H1 (cell line): ENCODE measurements at regions not wholly inside any gene's neighbourhood (a gene's known extent, or its start where the extent isn't known, plus 50 kb on each side); places are given as distances from the start of the nearest gene placed in this dataset.

Experiments used
- KDM4A ChIP-seq: IDR thresholded peaks from one replicate; pipeline ENCODE4 v1.7.1; 2012; ENCODE audit warnings: low read depth, mild to moderate bottlenecking, moderate library complexity, low read length, inconsistent platforms; ENCODE audit not compliant: severe bottlenecking
- SP1 ChIP-seq: IDR thresholded peaks from 2 replicates; pipeline ENCODE4 v1.6.1; 2011; ENCODE audit warnings: low read depth, low read length
- SP2 ChIP-seq: IDR thresholded peaks from 2 replicates; pipeline ENCODE4 v1.6.1; 2012; ENCODE audit warnings: mild to moderate bottlenecking, low read length, inconsistent platforms
- YY1 ChIP-seq: IDR thresholded peaks from 2 replicates; pipeline ENCODE4 v1.6.1; 2011; ENCODE audit warnings: low read depth, mild to moderate bottlenecking, low read length
- TF ChIP-seq, protein P1 (sequence below): fragments of 300-600 bp; sonication (generic); IDR thresholded peaks from 2 replicates; pipeline ENCODE4 v1.7.1; 2012; ENCODE audit warnings: low read length, moderate library complexity, mild to moderate bottlenecking, inconsistent platforms; ENCODE audit not compliant: insufficient replicate concordance
- TF ChIP-seq, protein P2 (sequence below): IDR thresholded peaks from 2 replicates; pipeline ENCODE4 v1.6.1; 2011; ENCODE audit warnings: low read length, improper control_type of control experiment

DNA sequence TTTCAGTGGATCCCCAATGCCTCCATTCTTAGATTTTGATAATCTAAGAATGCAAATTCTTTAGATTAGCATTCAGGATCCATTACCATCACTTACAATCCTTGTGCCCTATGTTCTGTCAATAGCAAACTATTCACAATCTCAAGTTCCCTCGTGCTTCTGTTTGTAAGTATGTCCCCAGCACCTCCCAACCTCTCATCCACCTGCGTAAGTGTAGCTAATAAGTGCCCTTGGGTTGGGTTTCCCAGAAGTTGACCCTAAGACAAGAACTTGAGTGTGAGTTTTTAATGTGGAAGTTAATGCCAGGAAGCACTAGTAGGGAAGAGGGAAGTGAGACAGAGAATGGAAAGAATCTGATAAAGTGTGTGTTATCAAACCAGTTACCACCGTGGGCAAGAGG is 72.6 kb upstream of the PAK5 start (continued):
- TF ChIP-seq, protein P1, sequence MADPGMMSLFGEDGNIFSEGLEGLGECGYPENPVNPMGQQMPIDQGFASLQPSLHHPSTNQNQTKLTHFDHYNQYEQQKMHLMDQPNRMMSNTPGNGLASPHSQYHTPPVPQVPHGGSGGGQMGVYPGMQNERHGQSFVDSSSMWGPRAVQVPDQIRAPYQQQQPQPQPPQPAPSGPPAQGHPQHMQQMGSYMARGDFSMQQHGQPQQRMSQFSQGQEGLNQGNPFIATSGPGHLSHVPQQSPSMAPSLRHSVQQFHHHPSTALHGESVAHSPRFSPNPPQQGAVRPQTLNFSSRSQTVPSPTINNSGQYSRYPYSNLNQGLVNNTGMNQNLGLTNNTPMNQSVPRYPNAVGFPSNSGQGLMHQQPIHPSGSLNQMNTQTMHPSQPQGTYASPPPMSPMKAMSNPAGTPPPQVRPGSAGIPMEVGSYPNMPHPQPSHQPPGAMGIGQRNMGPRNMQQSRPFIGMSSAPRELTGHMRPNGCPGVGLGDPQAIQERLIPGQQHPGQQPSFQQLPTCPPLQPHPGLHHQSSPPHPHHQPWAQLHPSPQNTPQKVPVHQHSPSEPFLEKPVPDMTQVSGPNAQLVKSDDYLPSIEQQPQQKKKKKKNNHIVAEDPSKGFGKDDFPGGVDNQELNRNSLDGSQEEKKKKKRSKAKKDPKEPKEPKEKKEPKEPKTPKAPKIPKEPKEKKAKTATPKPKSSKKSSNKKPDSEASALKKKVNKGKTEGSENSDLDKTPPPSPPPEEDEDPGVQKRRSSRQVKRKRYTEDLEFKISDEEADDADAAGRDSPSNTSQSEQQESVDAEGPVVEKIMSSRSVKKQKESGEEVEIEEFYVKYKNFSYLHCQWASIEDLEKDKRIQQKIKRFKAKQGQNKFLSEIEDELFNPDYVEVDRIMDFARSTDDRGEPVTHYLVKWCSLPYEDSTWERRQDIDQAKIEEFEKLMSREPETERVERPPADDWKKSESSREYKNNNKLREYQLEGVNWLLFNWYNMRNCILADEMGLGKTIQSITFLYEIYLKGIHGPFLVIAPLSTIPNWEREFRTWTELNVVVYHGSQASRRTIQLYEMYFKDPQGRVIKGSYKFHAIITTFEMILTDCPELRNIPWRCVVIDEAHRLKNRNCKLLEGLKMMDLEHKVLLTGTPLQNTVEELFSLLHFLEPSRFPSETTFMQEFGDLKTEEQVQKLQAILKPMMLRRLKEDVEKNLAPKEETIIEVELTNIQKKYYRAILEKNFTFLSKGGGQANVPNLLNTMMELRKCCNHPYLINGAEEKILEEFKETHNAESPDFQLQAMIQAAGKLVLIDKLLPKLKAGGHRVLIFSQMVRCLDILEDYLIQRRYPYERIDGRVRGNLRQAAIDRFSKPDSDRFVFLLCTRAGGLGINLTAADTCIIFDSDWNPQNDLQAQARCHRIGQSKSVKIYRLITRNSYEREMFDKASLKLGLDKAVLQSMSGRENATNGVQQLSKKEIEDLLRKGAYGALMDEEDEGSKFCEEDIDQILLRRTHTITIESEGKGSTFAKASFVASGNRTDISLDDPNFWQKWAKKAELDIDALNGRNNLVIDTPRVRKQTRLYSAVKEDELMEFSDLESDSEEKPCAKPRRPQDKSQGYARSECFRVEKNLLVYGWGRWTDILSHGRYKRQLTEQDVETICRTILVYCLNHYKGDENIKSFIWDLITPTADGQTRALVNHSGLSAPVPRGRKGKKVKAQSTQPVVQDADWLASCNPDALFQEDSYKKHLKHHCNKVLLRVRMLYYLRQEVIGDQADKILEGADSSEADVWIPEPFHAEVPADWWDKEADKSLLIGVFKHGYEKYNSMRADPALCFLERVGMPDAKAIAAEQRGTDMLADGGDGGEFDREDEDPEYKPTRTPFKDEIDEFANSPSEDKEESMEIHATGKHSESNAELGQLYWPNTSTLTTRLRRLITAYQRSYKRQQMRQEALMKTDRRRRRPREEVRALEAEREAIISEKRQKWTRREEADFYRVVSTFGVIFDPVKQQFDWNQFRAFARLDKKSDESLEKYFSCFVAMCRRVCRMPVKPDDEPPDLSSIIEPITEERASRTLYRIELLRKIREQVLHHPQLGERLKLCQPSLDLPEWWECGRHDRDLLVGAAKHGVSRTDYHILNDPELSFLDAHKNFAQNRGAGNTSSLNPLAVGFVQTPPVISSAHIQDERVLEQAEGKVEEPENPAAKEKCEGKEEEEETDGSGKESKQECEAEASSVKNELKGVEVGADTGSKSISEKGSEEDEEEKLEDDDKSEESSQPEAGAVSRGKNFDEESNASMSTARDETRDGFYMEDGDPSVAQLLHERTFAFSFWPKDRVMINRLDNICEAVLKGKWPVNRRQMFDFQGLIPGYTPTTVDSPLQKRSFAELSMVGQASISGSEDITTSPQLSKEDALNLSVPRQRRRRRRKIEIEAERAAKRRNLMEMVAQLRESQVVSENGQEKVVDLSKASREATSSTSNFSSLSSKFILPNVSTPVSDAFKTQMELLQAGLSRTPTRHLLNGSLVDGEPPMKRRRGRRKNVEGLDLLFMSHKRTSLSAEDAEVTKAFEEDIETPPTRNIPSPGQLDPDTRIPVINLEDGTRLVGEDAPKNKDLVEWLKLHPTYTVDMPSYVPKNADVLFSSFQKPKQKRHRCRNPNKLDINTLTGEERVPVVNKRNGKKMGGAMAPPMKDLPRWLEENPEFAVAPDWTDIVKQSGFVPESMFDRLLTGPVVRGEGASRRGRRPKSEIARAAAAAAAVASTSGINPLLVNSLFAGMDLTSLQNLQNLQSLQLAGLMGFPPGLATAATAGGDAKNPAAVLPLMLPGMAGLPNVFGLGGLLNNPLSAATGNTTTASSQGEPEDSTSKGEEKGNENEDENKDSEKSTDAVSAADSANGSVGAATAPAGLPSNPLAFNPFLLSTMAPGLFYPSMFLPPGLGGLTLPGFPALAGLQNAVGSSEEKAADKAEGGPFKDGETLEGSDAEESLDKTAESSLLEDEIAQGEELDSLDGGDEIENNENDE, result no peak
- TF ChIP-seq, protein P2, sequence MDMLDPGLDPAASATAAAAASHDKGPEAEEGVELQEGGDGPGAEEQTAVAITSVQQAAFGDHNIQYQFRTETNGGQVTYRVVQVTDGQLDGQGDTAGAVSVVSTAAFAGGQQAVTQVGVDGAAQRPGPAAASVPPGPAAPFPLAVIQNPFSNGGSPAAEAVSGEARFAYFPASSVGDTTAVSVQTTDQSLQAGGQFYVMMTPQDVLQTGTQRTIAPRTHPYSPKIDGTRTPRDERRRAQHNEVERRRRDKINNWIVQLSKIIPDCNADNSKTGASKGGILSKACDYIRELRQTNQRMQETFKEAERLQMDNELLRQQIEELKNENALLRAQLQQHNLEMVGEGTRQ, result no peak
- no peak for TF ChIP-seq KDM4A
- TF ChIP-seq SP1, result no peak
- TF ChIP-seq YY1, result no peak
- TF ChIP-seq SP2, result no peak
